Vagina (tissue), 2 donors: ENCODE measurements at regions not wholly inside any gene's neighbourhood (a gene's known extent, or its start where the extent isn't known, plus 50 kb on each side); places are given as distances from the start of the nearest gene placed in this dataset.

Experiments used
- CTCF ChIP-seq, 3 experiments: fragments of 450-650 bp in 2 of 3; fragments of 200-600 bp in 1 of 3; sonication (generic) in 1 of 3; IDR thresholded peaks; one replicate each; pipeline ENCODE4 v1.5.1; 2017 to 2019; ENCODE audit warnings: antibody characterized with exemption in 3 of 3, mild to moderate bottlenecking in 2 of 3, moderate library complexity in 2 of 3
- POLR2A ChIP-seq, 2 donors: fragments of 450-650 bp; IDR thresholded peaks; one replicate each; pipeline ENCODE4 v1.6.1; 2017; ENCODE audit warnings: antibody characterized with exemption in 2 of 2, mild to moderate bottlenecking in 2 of 2, moderate library complexity in 2 of 2
- POLR2AphosphoS5 ChIP-seq, 2 donors: sonication (generic); formaldehyde crosslinking; IDR thresholded peaks; one replicate each; pipeline ENCODE4 v1.9.0; 2017; ENCODE audit warnings: antibody characterized with exemption in 2 of 2, mild to moderate bottlenecking in 2 of 2, low read depth in 1 of 2; ENCODE audit not compliant: insufficient read depth in 1 of 2

- TF ChIP-seq POLR2A (IDR thresholded peaks at IDR 0.05), result no peak
- no peak for TF ChIP-seq CTCF (IDR thresholded peaks at IDR 0.05)
- TF ChIP-seq POLR2AphosphoS5 (IDR thresholded peaks at IDR 0.05; ENCODE audit: insufficient read depth in 1 of 2, low read depth in 1 of 2), result no peak
Observed at GRCh38 chr9:126262738-126263137, 63.9 kb upstream of the MVB12B start.
